H7 (cell line): ENCODE measurements at regions not wholly inside any gene's neighbourhood (a gene's known extent, or its start where the extent isn't known, plus 50 kb on each side); places are given as distances from the start of the nearest gene placed in this dataset.

Experiments
- DNase-seq: peaks from one replicate; pipeline ENCODE4 v3.0.0; 2012
- H3K27me3 ChIP-seq: 2 replicates; pipeline ENCODE4 v1.6.0; 2011; ENCODE audit warnings: mild to moderate bottlenecking, low read length; ENCODE audit not compliant: control insufficient read depth, insufficient read depth
- H3K36me3 ChIP-seq: replicated peaks from 2 replicates; pipeline ENCODE4 v1.5.1; 2011; ENCODE audit warnings: low read length; ENCODE audit not compliant: control insufficient read depth, insufficient read depth
- H3K4me3 ChIP-seq: 2 replicates; pipeline ENCODE4 v1.5.1; 2011; ENCODE audit warnings: low read depth, mild to moderate bottlenecking, control low read depth, low read length, moderate library complexity; ENCODE audit not compliant: insufficient read depth

DNA sequence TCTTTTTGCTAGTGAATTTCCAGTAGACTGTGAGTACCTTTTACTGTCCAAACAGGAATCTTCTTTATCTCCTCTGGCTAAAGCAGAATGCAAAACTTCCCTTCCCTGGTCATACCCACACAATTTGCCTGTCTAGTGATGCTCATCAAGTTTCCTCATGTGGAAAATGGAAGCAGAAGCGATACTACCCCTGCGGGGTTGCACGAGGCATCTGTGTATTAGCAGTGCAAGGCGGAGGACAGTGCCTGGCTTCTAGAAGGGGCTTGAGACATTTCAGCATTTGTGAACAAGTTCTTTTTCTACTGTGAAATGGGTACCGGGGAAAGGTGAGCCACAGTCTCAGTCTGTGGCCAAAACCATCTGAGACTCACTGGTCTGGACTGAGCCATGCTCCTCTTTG, 340.9 kb downstream of the AACS start:
- no peak overlapping the region for H3K4me3 ChIP-seq
- H3K36me3 ChIP-seq = no peaks in the 10 kb centered on the region
- no peak for DNase-seq
- no peaks in the 10 kb centered on the region for H3K27me3 ChIP-seq

DNA sequence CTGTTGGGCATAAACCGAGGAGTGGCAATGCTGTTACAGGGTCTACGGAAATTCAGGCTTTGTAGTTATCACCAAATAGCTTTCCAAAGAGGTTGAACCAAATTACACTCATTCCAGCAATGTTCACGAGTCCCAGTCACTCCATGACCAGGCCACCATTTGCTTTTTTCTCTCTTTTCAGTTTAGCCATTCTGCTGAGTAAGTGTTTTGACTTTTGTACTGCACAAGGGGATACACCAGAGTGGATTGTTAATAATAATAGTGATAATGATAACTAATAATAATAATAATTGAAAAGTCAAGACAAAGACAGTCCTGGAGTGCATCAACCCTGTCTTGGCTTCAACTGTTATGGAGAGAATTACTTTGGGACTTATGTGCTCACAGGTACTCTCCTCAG, 343.5 kb downstream of the AACS start:
- DNase-seq = no peak
- no peaks in the 10 kb centered on the region for H3K36me3 ChIP-seq
- H3K27me3 ChIP-seq = no peaks in the 10 kb centered on the region
- H3K4me3 ChIP-seq = no peak overlapping the region

DNA sequence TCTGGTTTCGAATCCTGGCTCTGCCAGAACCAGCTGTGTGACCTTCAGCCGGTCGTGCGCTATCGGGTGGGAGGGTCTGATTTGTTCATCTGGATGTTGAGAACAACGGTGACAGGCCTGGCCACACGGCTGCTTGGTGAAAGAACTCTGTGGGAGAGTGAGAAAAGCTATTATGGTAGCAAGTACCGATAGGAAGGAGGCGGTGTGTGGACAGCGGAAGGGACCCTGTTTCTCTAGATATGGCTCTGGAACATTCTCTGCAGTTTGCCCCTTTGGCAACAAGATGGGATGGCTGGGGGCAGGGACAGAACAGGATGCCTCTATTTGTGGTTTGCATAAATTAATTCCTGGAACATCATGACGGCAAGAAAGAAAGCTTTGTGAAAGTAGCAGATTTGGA, 347.3 kb downstream of the AACS start:
- H3K27me3 ChIP-seq = no peaks in the 10 kb centered on the region
- H3K36me3 ChIP-seq = no peaks in the 10 kb centered on the region
- no peak for DNase-seq
- no peak overlapping the region for H3K4me3 ChIP-seq

DNA sequence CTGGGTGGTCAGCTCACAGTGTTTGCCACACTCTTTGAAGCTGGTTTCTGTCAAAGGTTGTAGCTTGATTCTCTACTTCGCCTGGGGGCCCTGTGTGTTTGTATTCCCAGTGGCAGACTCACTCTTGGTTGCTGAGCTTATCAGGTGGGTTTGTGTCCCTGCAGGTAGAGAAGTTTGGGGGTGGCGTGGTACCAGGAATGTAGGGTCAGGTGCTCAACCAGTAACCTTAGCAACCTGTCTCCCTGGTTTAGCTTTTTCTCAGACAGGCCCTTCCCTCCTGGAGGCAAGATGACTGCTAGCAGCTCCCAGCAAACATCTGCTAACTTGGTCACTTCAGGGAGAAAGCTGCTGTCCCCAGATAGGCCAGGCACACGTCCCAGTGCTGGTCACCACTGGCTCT, 352.2 kb downstream of the AACS start:
- no peak for DNase-seq
- Histone ChIP-seq H3K4me3 (no peak overlapping the region), H3K27me3 (no peaks in the 10 kb centered on the region), H3K36me3 (no peaks in the 10 kb centered on the region)

DNA sequence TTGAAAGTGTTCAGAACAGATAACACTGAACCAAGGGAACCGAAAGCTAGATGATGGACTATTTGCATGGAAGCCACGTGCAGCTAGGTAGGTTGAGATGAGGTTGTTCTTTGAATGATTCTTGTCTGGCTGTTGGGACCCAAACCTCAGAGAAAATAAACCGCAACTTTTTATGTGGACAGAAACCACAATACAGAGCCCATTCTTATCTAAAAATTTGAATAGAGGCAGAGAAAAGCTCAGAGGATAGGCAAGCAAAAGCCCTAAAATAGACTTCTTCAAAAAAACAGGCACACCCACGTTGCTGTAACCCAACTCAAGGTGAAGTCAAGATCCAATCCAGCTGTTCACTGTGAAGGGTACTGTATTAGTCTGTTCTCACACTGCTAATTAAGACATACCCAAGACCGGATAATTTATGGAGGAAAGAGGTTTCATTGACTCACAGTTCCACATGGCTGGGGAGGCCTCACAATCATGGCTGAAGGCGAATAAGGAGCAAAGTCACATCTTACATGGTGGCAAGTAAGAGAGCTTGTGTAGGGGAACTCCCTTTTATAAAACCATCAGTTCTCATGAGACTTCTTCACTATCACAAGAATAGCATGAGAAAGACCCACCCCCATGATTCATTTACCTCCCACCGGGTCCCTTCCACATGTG, 353.8 kb downstream of the AACS start:
- DNase-seq = no peak
- no peaks in the 10 kb centered on the region for H3K36me3 ChIP-seq
- H3K27me3 ChIP-seq = no peaks in the 10 kb centered on the region
- H3K4me3 ChIP-seq = no peak overlapping the region

DNA sequence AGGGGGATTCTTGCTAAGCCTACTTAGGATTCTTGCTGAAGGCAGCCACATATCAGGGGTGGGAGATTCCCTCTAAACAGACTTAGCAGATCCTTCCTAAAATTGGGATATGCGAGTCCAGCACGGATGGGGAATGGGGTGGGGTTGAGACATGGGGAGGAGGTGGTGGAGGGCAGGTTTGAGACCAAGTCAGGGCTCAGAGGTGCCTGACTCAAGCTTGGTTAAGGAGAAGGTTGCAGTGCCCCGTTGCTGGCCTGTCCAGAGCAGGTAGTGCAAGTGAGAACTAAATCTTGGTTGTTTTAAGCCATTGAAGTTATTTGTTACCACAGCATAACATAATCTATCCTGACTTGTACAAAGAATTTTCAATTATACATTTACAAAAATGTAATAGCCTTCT, 359.7 kb downstream of the AACS start:
- Histone ChIP-seq H3K4me3 (no peak overlapping the region), H3K36me3 (no peaks in the 10 kb centered on the region), H3K27me3 (no peaks in the 10 kb centered on the region)
- DNase-seq = no peak

DNA sequence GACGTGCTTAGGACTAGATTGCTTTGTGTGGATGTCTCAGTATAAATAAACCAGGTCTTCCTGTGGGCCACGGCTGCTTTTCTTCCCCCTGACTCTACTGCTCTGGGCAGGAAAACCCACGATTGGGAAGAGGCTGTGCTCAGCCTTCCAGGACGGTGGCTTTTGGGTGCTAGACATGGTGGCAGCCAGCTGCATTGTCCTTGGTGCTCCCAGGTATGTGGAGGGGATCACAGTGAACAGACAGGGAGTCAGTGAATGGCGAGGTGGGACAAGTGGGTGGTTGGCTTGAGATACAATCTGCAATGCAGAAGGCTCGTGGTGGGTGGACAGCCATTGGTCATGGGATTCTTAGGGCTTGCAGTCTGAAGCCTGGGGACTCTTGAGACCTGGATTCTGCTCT, 366.3 kb downstream of the AACS start:
- H3K27me3 ChIP-seq = no peaks in the 10 kb centered on the region
- no peak overlapping the region for H3K4me3 ChIP-seq
- no peak for DNase-seq
- H3K36me3 ChIP-seq = no peaks in the 10 kb centered on the region

DNA sequence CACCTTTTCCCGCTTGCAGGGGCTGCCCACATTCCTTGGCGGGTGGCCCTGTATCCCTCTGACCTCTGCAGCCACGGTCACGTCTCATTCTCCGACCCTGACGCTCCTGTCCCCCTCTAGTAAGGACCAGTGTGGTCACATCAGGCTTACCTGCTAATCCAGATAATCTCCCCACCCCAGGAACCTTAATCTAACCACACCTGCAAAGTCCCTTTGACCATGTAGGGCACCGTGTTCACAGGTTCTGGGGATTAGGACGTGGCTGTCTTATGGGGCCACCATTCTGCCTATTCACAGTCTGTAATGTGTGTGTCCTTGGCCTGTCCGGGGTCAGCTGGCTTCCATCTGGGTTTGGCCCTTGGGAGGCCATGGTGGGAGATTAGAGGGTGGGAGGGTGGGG, 368.9 kb downstream of the AACS start:
- Histone ChIP-seq H3K36me3 (no peaks in the 10 kb centered on the region), H3K27me3 (no peaks in the 10 kb centered on the region), H3K4me3 (no peak overlapping the region)
- DNase-seq = no peak

DNA sequence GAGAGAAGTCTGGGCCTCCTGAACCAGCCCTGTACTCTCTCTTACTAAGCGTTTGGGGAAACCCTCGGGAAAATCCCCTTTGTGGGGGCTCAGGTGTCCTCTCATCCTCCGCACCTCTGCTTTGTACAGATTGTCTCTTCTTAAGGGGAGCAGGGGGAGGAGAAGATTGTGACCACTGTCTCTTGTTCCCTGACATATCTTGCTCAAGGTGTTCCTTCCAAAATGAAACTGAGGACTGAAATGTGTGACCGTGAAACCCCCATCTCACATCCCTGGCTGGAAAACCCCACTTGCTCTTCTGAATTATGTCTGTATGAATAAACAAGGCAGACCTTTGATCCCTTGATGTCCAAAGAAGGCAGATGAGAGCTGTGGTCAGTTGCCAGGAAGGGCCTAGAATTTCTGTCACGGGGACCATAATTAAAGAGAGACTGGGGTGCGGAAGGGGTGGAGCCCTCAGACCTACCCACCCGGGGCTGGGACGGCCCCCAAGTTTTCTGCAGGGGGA, 369.8 kb downstream of the AACS start:
- H3K36me3 ChIP-seq = no peaks in the 10 kb centered on the region
- no peak for DNase-seq
- H3K27me3 ChIP-seq = no peaks in the 10 kb centered on the region
- no peak overlapping the region for H3K4me3 ChIP-seq

DNA sequence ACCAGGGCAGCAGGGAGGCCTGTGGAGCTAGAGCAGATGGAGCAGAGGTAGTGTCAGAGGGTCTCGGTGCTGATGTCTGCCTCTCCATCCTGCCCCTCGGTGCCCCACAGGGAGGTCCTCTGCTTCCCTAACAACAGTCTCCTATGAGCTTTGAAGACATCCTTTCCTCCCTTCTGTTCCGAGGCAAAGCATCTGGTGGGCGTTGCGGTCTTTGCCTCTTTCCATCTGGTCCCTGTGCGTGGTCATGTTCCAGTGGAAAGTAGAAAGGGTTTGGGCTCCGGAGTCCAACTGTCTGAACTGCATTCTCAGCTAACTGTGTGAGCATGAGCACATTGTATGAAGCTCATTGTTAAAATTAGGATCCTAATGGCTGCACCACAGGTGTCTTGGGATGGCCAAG, 370.6 kb downstream of the AACS start:
- no peaks in the 10 kb centered on the region for H3K27me3 ChIP-seq
- H3K4me3 ChIP-seq = no peak overlapping the region
- H3K36me3 ChIP-seq = no peaks in the 10 kb centered on the region
- DNase-seq = no peak

DNA sequence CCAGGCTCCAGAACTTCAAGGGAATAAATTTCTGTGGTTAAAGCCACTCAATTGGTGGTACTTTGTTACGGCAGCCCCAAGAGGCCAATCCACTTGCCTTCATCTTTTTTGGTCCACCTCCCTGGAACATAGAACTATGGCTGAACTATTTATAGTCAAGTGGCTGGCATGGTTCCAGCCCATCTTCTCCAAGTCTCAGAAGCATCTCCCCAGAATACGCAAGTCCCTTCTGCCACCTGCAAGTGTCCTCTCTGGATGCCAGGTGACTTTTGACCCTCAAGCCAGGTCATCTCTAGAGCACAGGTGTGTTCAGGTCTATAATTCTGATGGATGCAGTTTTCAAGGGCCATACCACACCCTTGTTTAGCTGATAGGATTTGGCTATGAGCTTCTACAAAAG, 371.5 kb downstream of the AACS start:
- no peaks in the 10 kb centered on the region for H3K36me3 ChIP-seq
- H3K4me3 ChIP-seq = no peak overlapping the region
- no peak for DNase-seq
- H3K27me3 ChIP-seq = no peaks in the 10 kb centered on the region

DNA sequence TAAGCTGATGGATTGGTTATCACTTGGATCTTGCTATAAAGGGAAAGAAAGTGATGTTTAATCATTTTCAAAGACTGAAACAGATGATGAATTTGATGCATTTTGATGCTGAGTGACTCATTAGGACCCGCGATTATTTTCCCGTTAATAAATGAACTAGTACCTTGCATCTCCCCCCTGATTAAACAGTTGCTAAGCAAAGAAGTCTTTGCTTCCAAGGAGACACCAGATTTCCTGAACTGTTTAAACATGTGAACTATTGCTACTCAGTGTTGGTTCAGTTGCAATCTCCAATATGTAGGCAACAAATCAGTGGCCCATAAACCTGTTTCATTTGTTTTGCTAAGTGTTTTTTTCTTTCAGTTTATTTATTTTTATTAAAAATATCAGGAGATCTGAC, 375.2 kb downstream of the AACS start:
- H3K4me3 ChIP-seq = no peak overlapping the region
- H3K27me3 ChIP-seq = no peaks in the 10 kb centered on the region
- DNase-seq = no peak
- H3K36me3 ChIP-seq = no peaks in the 10 kb centered on the region

DNA sequence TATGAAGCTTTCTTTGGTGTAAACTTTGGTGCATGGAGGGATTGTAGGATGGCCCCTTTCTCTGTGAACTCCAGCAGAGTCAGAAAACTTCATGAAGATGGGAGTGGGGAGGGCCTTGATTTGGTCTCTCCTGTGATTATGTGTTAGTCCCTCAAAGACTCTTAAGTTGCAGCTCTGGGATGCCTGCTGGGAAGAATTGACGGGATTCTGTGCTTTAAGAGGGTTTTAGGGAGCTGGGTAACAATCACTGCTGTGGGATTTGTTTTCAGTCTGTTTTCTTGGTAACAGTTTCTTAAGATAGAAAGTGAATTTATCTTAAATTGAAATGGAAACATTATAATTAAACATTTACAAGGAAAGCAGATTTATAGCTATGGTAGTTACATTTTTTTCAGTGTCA, 378.1 kb downstream of the AACS start:
- DNase-seq = no peak

DNA sequence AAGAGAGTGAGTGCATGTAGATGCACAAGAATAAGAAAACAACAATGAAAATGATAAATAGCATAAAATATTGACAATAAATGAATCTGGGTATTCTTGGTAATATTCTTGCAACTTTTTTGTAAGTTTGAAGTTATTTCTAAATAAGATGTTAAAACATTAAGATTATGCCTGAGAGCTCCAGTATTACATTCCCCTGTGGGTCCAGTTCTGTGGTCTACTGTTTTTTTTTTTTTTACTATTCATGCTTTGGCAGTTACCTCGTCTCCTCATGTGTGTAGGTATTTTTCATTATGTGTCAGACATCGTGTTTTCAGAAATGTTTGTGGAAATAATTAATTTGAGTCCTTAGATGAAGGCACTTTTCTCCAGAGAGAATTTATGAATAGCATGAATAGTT, 386.2 kb downstream of the AACS start:
- H3K36me3 ChIP-seq = no peaks in the 10 kb centered on the region
- no peak for DNase-seq
- H3K4me3 ChIP-seq = no peak overlapping the region
- no peaks in the 10 kb centered on the region for H3K27me3 ChIP-seq

More for the DNA sequence above, 378.1 kb downstream of the AACS start:
- H3K27me3 ChIP-seq = no peaks in the 10 kb centered on the region
- no peak overlapping the region for H3K4me3 ChIP-seq
- H3K36me3 ChIP-seq = no peaks in the 10 kb centered on the region

DNA sequence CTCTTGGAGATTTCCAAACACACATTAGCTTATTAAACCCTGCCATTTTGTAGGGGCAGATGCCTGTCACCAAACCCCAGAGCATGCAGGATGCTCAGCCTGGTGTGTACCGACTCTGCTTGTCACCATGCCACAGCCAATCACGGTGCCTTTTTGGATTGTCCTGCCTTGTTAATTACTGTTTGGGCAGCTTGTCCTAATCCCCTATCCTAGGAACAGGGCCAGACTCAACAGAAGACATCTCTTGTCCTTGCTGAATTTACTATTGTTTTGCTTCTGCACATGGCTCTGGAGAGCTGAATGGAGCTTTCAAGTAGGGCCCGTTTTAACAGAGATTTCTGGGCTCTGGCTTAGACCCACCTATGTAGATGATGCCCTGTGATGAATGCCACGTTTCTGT, 388.5 kb downstream of the AACS start:
- Histone ChIP-seq H3K27me3 (no peaks in the 10 kb centered on the region), H3K4me3 (no peak overlapping the region), H3K36me3 (no peaks in the 10 kb centered on the region)
- DNase-seq = no peak

DNA sequence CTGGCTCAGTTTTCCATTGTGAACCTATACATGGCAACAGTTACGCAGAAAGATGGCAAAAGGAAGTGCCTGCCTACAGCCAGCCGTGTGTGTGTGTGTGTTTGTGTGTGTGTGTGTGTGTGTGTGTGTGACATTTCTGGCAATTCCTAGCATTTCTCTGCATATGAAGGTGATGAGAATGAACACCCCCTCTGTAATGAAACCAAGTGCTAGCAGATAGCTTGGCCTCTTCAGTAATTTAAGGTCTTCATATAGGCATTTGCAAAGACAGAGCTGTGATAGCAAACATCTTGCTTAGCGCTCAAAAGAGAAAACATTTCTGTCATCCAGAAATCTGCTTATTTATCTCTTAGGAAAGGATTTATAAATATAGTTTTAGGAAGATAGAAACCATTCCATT, 389.1 kb downstream of the AACS start:
- Histone ChIP-seq H3K27me3 (no peaks in the 10 kb centered on the region), H3K4me3 (no peak overlapping the region), H3K36me3 (no peaks in the 10 kb centered on the region)
- DNase-seq = no peak
